ENCODE measurements at regions not wholly inside any gene's neighbourhood (a gene's known extent, or its start where the extent isn't known, plus 50 kb on each side); places are given as distances from the start of the nearest gene placed in this dataset.

GRCh38 chr17:53979991-53980390, 157.3 kb downstream of the KIF2B start:
- no peak overlapping the region for H3K27ac ChIP-seq
- whole genome bisulfite sequencing, 2 donors, result 71 to 73% methylated on average over 5 of the region's 5 CpGs

GRCh38 chr17:53996131-53996530, 173.4 kb downstream of the KIF2B start:
- DNase-seq (ENCODE audit: low spot score in 2 of 2), result no peak
- 70 to 74% methylated on average over 2 of the region's 2 CpGs for WGBS, 2 donors
- no peaks in the 10 kb centered on the region for H3K9me3 ChIP-seq
- H3K36me3 ChIP-seq, result no peaks in the 10 kb centered on the region
- no peak for TF ChIP-seq POLR2A (IDR thresholded peaks at IDR 0.05)
- no peak overlapping the region for H3K27ac ChIP-seq
- H3K27me3 ChIP-seq, result no peaks in the 10 kb centered on the region
- H3K4me3 ChIP-seq, result no peak overlapping the region
- H3K4me1 ChIP-seq, result no peaks in the 10 kb centered on the region

More at GRCh38 chr17:53979991-53980390, 157.3 kb downstream of the KIF2B start:
- Histone ChIP-seq H3K9me3 (peaks cover 0 to 6% (median 0%) of the 10 kb centered on the region in 4 donors), H3K36me3 (no peaks in the 10 kb centered on the region), H3K4me1 (no peaks in the 10 kb centered on the region), H3K4me3 (no peak overlapping the region), H3K27me3 (no peaks in the 10 kb centered on the region)
- DNase-seq (ENCODE audit: low spot score in 2 of 2), result no peak
- TF ChIP-seq EP300 (IDR thresholded peaks at IDR 0.05), result no peak
- no peak for TF ChIP-seq CTCF (IDR thresholded peaks at IDR 0.05)

- DNase-seq (ENCODE audit: low spot score in 2 of 2), result no peak
- H3K27me3 ChIP-seq, result no peaks in the 10 kb centered on the region
- no peaks in the 10 kb centered on the region for H3K4me1 ChIP-seq
- no peak overlapping the region for H3K27ac ChIP-seq
- no peak overlapping the region for H3K4me3 ChIP-seq
- H3K9me3 ChIP-seq, result no peaks in the 10 kb centered on the region
- H3K36me3 ChIP-seq, result no peaks in the 10 kb centered on the region
- TF ChIP-seq EP300 (IDR thresholded peaks at IDR 0.05) (no peak), CTCF (IDR thresholded peaks at IDR 0.05) (no peak), POLR2A (IDR thresholded peaks at IDR 0.05) (no peak)
Measured at GRCh38 chr17:53996890-53997289, 174.2 kb downstream of the KIF2B start.

- Histone ChIP-seq H3K27ac (no peak overlapping the region), H3K36me3 (no peaks in the 10 kb centered on the region), H3K4me1 (no peaks in the 10 kb centered on the region), H3K27me3 (no peaks in the 10 kb centered on the region), H3K9me3 (no peaks in the 10 kb centered on the region), H3K4me3 (no peak overlapping the region)
- WGBS, 2 donors, result 52 to 67% methylated on average over 2 of the region's 2 CpGs
- TF ChIP-seq EP300 (IDR thresholded peaks at IDR 0.05) (no peak), POLR2A (IDR thresholded peaks at IDR 0.05) (no peak), CTCF (IDR thresholded peaks at IDR 0.05) (no peak)
- no peak for DNase-seq (ENCODE audit: low spot score in 2 of 2)
Measured at GRCh38 chr17:54007855-54008254, 185.1 kb downstream of the KIF2B start.

- Histone ChIP-seq H3K9me3 (no peaks in the 10 kb centered on the region), H3K4me3 (no peak overlapping the region), H3K27ac (no peak overlapping the region), H3K4me1 (no peaks in the 10 kb centered on the region), H3K27me3 (no peaks in the 10 kb centered on the region), H3K36me3 (no peaks in the 10 kb centered on the region)
- DNase-seq (ENCODE audit: low spot score in 2 of 2), result no peak
- WGBS, 2 donors, result 80 to 81% methylated on average over 4 of the region's 4 CpGs
- TF ChIP-seq CTCF (IDR thresholded peaks at IDR 0.05) (no peak), EP300 (IDR thresholded peaks at IDR 0.05) (no peak), POLR2A (IDR thresholded peaks at IDR 0.05) (no peak)
Measured at GRCh38 chr17:54009502-54009901, 186.8 kb downstream of the KIF2B start.

- H3K27me3 ChIP-seq, result no peaks in the 10 kb centered on the region
- no peaks in the 10 kb centered on the region for H3K36me3 ChIP-seq
- no peak overlapping the region for H3K27ac ChIP-seq
- DNase-seq (ENCODE audit: low spot score in 2 of 2), result no peak
- TF ChIP-seq EP300 (IDR thresholded peaks at IDR 0.05), result no peak
- TF ChIP-seq POLR2A (IDR thresholded peaks at IDR 0.05), result no peak
- TF ChIP-seq CTCF (IDR thresholded peaks at IDR 0.05), result no peak
- H3K4me3 ChIP-seq, result no peak overlapping the region
- 65 to 74% methylated on average over 2 of the region's 2 CpGs for WGBS, 2 donors
- H3K9me3 ChIP-seq, result no peaks in the 10 kb centered on the region
- H3K4me1 ChIP-seq, result no peaks in the 10 kb centered on the region
Measured at GRCh38 chr17:54013072-54013471, 190.3 kb downstream of the KIF2B start.
